HG02981 (cell line): ENCODE measurements at regions not wholly inside any gene's neighbourhood (a gene's known extent, or its start where the extent isn't known, plus 50 kb on each side); places are given as distances from the start of the nearest gene placed in this dataset.

Experiments used
- ATAC-seq: cut with Tn5 transposase; IDR thresholded peaks from one replicate; pipeline ENCODE4 v1.9.1; 2021; ENCODE audit warnings: mild to moderate bottlenecking, moderate library complexity; ENCODE audit not compliant: unreplicated experiment

- ATAC-seq = no peak
These were observed 260.7 kb downstream of the MN1 start for GRCh38 chr22:27540656-27541396.

GRCh38 chr22:27541836-27542235 is 259.7 kb downstream of the MN1 start:
- no peak for ATAC-seq

- ATAC-seq = no peak
These were observed 259.0 kb downstream of the MN1 start for GRCh38 chr22:27542602-27543001.

GRCh38 chr22:27543460-27543859 is 258.1 kb downstream of the MN1 start:
- no peak for ATAC-seq

- ATAC-seq = no peak
These were observed 256.5 kb downstream of the MN1 start for GRCh38 chr22:27545085-27545484.

- no peak for ATAC-seq
These were observed 255.2 kb downstream of the MN1 start for GRCh38 chr22:27546157-27546935.

- no peak for ATAC-seq
These were observed 250.2 kb downstream of the MN1 start for GRCh38 chr22:27551402-27551801.

- ATAC-seq = no peak
These were observed 249.4 kb downstream of the MN1 start for GRCh38 chr22:27552176-27552575.

- no peak for ATAC-seq
These were observed 248.7 kb downstream of the MN1 start for GRCh38 chr22:27552863-27553262.

GRCh38 chr22:27554106-27554811 is 247.3 kb downstream of the MN1 start:
- no peak for ATAC-seq

GRCh38 chr22:27554841-27555456 is 246.6 kb downstream of the MN1 start:
- no peak for ATAC-seq

GRCh38 chr22:27556371-27556770 is 245.2 kb downstream of the MN1 start:
- no peak for ATAC-seq

- ATAC-seq = no peak
These were observed 244.1 kb downstream of the MN1 start for GRCh38 chr22:27557286-27558008.

- no peak for ATAC-seq
These were observed 242.7 kb downstream of the MN1 start for GRCh38 chr22:27558658-27559371.

GRCh38 chr22:27560781-27561180 is 240.8 kb downstream of the MN1 start:
- ATAC-seq = no peak

- ATAC-seq = no peak
These were observed 240.2 kb downstream of the MN1 start for GRCh38 chr22:27561286-27561904.

- no peak for ATAC-seq
These were observed 236.8 kb downstream of the MN1 start for GRCh38 chr22:27564806-27565205.

GRCh38 chr22:27566602-27567001 is 235.0 kb downstream of the MN1 start:
- no peak for ATAC-seq

GRCh38 chr22:27568265-27568664 is 233.3 kb downstream of the MN1 start:
- ATAC-seq = no peak
